ENCODE measurements at regions not wholly inside any gene's neighbourhood (a gene's known extent, or its start where the extent isn't known, plus 50 kb on each side); places are given as distances from the start of the nearest gene placed in this dataset.
"Not testable (repeated sequence)": the region's sequence is repeated elsewhere in the genome, so short reads cannot be mapped to it uniquely, and the experiment has no call there.

- no peak for DNase-seq
Observed at GRCh38 chr6:160804639-160805038, 102.6 kb downstream of the PLG start.

GRCh38 chr6:160808263-160808662, 106.2 kb downstream of the PLG start:
- DNase-seq: no peak

GRCh38 chr6:160810238-160810637, 108.2 kb downstream of the PLG start:
- no peak for DNase-seq

- no peak for DNase-seq
Observed at GRCh38 chr6:160812097-160812496, 110.1 kb downstream of the PLG start.

- DNase-seq: no peak
Observed at GRCh38 chr6:160818934-160819333, 116.9 kb downstream of the PLG start.

- DNase-seq: not testable (repeated sequence)
Observed at GRCh38 chr6:160820661-160821060, 118.6 kb downstream of the PLG start.

GRCh38 chr6:160831739-160832138, 129.7 kb downstream of the PLG start:
- no peak for DNase-seq

GRCh38 chr6:160832422-160832821, 130.4 kb downstream of the PLG start:
- no peak for DNase-seq

- peak; percentile 55 for DNase-seq
Observed at GRCh38 chr6:160837146-160837545, 135.1 kb downstream of the PLG start.

- DNase-seq: no peak
Observed at GRCh38 chr6:160851031-160851430, 140.5 kb upstream of the MAP3K4 start.

- DNase-seq: no peak
Observed at GRCh38 chr6:160853946-160854345, 137.6 kb upstream of the MAP3K4 start.

- DNase-seq: no peak
Observed at GRCh38 chr6:160858886-160859285, 132.7 kb upstream of the MAP3K4 start.

- peak; percentile 29 for DNase-seq
Observed at GRCh38 chr6:160859822-160860221, 131.7 kb upstream of the MAP3K4 start.

GRCh38 chr6:160861824-160862223, 129.7 kb upstream of the MAP3K4 start:
- DNase-seq: no peak

GRCh38 chr6:160863782-160864181, 127.8 kb upstream of the MAP3K4 start:
- DNase-seq: no peak

- DNase-seq: no peak
Observed at GRCh38 chr6:160871320-160871719, 120.2 kb upstream of the MAP3K4 start.

- DNase-seq: no peak
Observed at GRCh38 chr6:160881148-160881808, 110.3 kb upstream of the MAP3K4 start.

- DNase-seq: no peak
Observed at GRCh38 chr6:160882006-160882405, 109.6 kb upstream of the MAP3K4 start.

- peak; percentile 64 for DNase-seq
Observed at GRCh38 chr6:160882791-160883279, 108.7 kb upstream of the MAP3K4 start.

GRCh38 chr6:160883560-160883959, 108.0 kb upstream of the MAP3K4 start:
- no peak for DNase-seq

- DNase-seq: no peak
Observed at GRCh38 chr6:160883999-160884398, 107.6 kb upstream of the MAP3K4 start.

- DNase-seq: not testable (repeated sequence)
Observed at GRCh38 chr6:160889148-160889547, 102.4 kb upstream of the MAP3K4 start.

- no peak for DNase-seq
Observed at GRCh38 chr6:160891690-160892089, 99.9 kb upstream of the MAP3K4 start.

- no peak for DNase-seq
Observed at GRCh38 chr6:160895562-160895961, 96.0 kb upstream of the MAP3K4 start.

Measured in NCI-H146 (cell line).